ENCODE measurements at regions not wholly inside any gene's neighbourhood (a gene's known extent, or its start where the extent isn't known, plus 50 kb on each side); places are given as distances from the start of the nearest gene placed in this dataset.

DNA sequence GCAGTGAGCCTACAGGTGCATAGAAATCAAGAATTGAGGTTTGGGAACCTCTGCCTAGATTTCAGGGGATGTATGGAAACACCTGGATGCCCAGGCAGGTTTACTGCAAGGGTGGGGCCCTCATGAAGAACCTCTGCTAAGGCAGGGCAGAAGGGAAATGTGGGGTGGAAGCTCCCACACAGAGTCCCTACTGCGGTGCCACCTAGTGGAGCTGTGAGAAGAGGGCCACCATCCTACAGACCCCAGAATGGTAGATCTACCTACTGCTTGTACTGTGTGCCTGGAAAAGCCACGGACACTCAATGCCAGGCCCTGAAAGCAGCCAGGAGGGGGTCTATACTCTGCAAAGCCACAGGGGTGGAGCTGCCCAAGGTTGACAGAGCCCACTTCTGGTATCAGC lies 533.5 kb downstream of the GPAM start:
- TF ChIP-seq, protein P1, sequence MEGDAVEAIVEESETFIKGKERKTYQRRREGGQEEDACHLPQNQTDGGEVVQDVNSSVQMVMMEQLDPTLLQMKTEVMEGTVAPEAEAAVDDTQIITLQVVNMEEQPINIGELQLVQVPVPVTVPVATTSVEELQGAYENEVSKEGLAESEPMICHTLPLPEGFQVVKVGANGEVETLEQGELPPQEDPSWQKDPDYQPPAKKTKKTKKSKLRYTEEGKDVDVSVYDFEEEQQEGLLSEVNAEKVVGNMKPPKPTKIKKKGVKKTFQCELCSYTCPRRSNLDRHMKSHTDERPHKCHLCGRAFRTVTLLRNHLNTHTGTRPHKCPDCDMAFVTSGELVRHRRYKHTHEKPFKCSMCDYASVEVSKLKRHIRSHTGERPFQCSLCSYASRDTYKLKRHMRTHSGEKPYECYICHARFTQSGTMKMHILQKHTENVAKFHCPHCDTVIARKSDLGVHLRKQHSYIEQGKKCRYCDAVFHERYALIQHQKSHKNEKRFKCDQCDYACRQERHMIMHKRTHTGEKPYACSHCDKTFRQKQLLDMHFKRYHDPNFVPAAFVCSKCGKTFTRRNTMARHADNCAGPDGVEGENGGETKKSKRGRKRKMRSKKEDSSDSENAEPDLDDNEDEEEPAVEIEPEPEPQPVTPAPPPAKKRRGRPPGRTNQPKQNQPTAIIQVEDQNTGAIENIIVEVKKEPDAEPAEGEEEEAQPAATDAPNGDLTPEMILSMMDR (IDR thresholded peaks at IDR 0.05), result no peak
- TF ChIP-seq POLR2A (IDR thresholded peaks at IDR 0.05), result no peak
